HG02970 (cell line): ENCODE measurements at regions not wholly inside any gene's neighbourhood (a gene's known extent, or its start where the extent isn't known, plus 50 kb on each side); places are given as distances from the start of the nearest gene placed in this dataset.

Experiments
- ATAC-seq: cut with Tn5 transposase; IDR thresholded peaks from one replicate; pipeline ENCODE4 v1.9.1; 2021; ENCODE audit warnings: mild to moderate bottlenecking, moderate library complexity, moderate number of reproducible peaks; ENCODE audit not compliant: unreplicated experiment, low FRiP score

GRCh38 chr3:31240874-31241273 lies 291.9 kb upstream of the STT3B start:
- ATAC-seq: no peak

GRCh38 chr3:31241533-31241932 lies 291.2 kb upstream of the STT3B start:
- ATAC-seq: no peak

GRCh38 chr3:31242026-31242960 lies 290.4 kb upstream of the STT3B start:
- ATAC-seq: peak; percentile 59

GRCh38 chr3:31244929-31245817 lies 287.6 kb upstream of the STT3B start:
- no peak for ATAC-seq

- ATAC-seq: no peak
Measured at GRCh38 chr3:31246293-31247062, 286.2 kb upstream of the STT3B start.

GRCh38 chr3:31247063-31247447 lies 285.7 kb upstream of the STT3B start:
- ATAC-seq: no peak

GRCh38 chr3:31247850-31248562 lies 284.7 kb upstream of the STT3B start:
- ATAC-seq: peak; percentile 50

GRCh38 chr3:31248563-31248992 lies 284.1 kb upstream of the STT3B start:
- no peak for ATAC-seq

GRCh38 chr3:31249545-31249944 lies 283.2 kb upstream of the STT3B start:
- ATAC-seq: no peak

- ATAC-seq: no peak
Measured at GRCh38 chr3:31250116-31250777, 282.5 kb upstream of the STT3B start.

GRCh38 chr3:31251083-31251482 lies 281.6 kb upstream of the STT3B start:
- no peak for ATAC-seq

GRCh38 chr3:31252216-31253185 lies 280.2 kb upstream of the STT3B start:
- ATAC-seq: no peak

GRCh38 chr3:31253782-31254181 lies 278.9 kb upstream of the STT3B start:
- no peak for ATAC-seq

- ATAC-seq: no peak
Measured at GRCh38 chr3:31254483-31254882, 278.2 kb upstream of the STT3B start.

GRCh38 chr3:31255007-31255581 lies 277.6 kb upstream of the STT3B start:
- no peak for ATAC-seq

- ATAC-seq: no peak
Measured at GRCh38 chr3:31262201-31262600, 270.5 kb upstream of the STT3B start.

- ATAC-seq: no peak
Measured at GRCh38 chr3:31263897-31264296, 268.8 kb upstream of the STT3B start.
